IMR-90 (cell line): ENCODE measurements at regions not wholly inside any gene's neighbourhood (a gene's known extent, or its start where the extent isn't known, plus 50 kb on each side); places are given as distances from the start of the nearest gene placed in this dataset.

Experiments used
- ATAC-seq: fragments of 200-7000 bp; cut with Tn5 transposase; 2 replicates; pipeline ENCODE4 v1.9.1; 2020; ENCODE audit warnings: low read depth, mild to moderate bottlenecking, moderate library complexity
- BruUV-seq: library from RNA; stranded (reverse); fragments of 400-500 nt; replicated peaks from 2 replicates; lab custom pipeline; 2021; lab: Mats Ljungman, UMichigan
- CTCF ChIA-PET: fragments of 300-600 bp; formaldehyde crosslinking; extraction: SDS; loops from one replicate; lab custom pipeline; 2021; ENCODE audit warnings: antibody characterized with exemption; lab: Yijun Ruan, JAX
- POLR2A ChIA-PET: fragments of 300-600 bp; sonication (Branson Sonifier 250); formaldehyde crosslinking; loops from one replicate; lab custom pipeline; 2022; ENCODE audit warnings: antibody characterized with exemption; ENCODE audit not compliant: unreplicated experiment; lab: Charles Lee
- DNase-seq: peaks from one replicate; pipeline ENCODE4 v3.0.0; 2013
- H2AFZ ChIP-seq: replicated peaks from 2 replicates; pipeline ENCODE3; 2013; ENCODE audit warnings: low read length, mild to moderate bottlenecking; ENCODE audit not compliant: poor library complexity
- H2AK5ac ChIP-seq: 2 replicates; pipeline ENCODE4 v1.6.1; 2013; ENCODE audit warnings: low read depth, low read length, inconsistent platforms
- H2AK9ac ChIP-seq: replicated peaks from 2 replicates; pipeline ENCODE3; 2013; ENCODE audit warnings: mild to moderate bottlenecking, low read depth, low read length, moderate library complexity; ENCODE audit not compliant: poor library complexity
- H2BK120ac ChIP-seq: 2 replicates; pipeline ENCODE4 v1.6.1; 2013; ENCODE audit warnings: low read depth, low read length, inconsistent platforms
- H2BK15ac ChIP-seq: 3 replicates; pipeline ENCODE4 v1.6.1; 2013; ENCODE audit warnings: low read depth, low read length, inconsistent platforms
- H2BK20ac ChIP-seq: 2 replicates; pipeline ENCODE4 v1.6.1; 2013; ENCODE audit warnings: low read depth, mild to moderate bottlenecking, inconsistent platforms, low read length, moderate library complexity
- H2BK5ac ChIP-seq: 2 replicates; pipeline ENCODE4 v1.6.1; 2013; ENCODE audit warnings: mild to moderate bottlenecking, low read depth, low read length, inconsistent platforms; ENCODE audit not compliant: poor library complexity, severe bottlenecking
- H3K14ac ChIP-seq: replicated peaks from 2 replicates; pipeline ENCODE4 v1.6.1; 2013; ENCODE audit warnings: low read depth, low read length, inconsistent platforms
- H3K18ac ChIP-seq: 2 replicates; pipeline ENCODE4 v1.6.1; 2013; ENCODE audit warnings: low read depth, low read length, control low read depth
- H3K23ac ChIP-seq: 2 replicates; pipeline ENCODE4 v1.6.1; 2013; ENCODE audit warnings: low read depth, low read length, inconsistent platforms
- H3K27ac ChIP-seq: 2 replicates; pipeline ENCODE4 v1.5.1; 2013; ENCODE audit warnings: mild to moderate bottlenecking, control low read depth, low read length; ENCODE audit not compliant: insufficient read depth
- H3K27me3 ChIP-seq: 2 replicates; pipeline ENCODE4 v1.6.1; 2013; ENCODE audit warnings: low read length; ENCODE audit not compliant: control insufficient read depth, insufficient read depth
- H3K36me3 ChIP-seq: 2 replicates; pipeline ENCODE4 v1.6.1; 2013; ENCODE audit warnings: low read length, mixed read lengths; ENCODE audit not compliant: control insufficient read depth, insufficient read depth
- H3K4ac ChIP-seq: 2 replicates; pipeline ENCODE4 v1.6.1; 2013; ENCODE audit warnings: low read depth, low read length, inconsistent platforms
- H3K4me1 ChIP-seq: 2 replicates; pipeline ENCODE4 v1.6.1; 2013; ENCODE audit warnings: low read length, mixed read lengths; ENCODE audit not compliant: control insufficient read depth, insufficient read depth
- H3K4me2 ChIP-seq: 2 replicates; pipeline ENCODE4 v1.6.1; 2013; ENCODE audit warnings: low read depth, mild to moderate bottlenecking, control low read depth, low read length, moderate library complexity
- H3K4me3 ChIP-seq: 2 replicates; pipeline ENCODE4 v1.5.1; 2013; ENCODE audit warnings: low read depth, mild to moderate bottlenecking, control low read depth, low read length, moderate library complexity; ENCODE audit not compliant: insufficient read depth
- H3K56ac ChIP-seq: 2 replicates; pipeline ENCODE4 v1.6.1; 2013; ENCODE audit warnings: low read length, inconsistent platforms; ENCODE audit not compliant: insufficient read depth; ENCODE audit errors: extremely low read depth
- H3K79me1 ChIP-seq, 2 experiments: 2 replicates each; pipeline ENCODE4 v1.6.1; 2013; ENCODE audit warnings: low read length in 2 of 2, inconsistent platforms in 1 of 2, low read depth in 1 of 2
- H3K9ac ChIP-seq: 2 replicates; pipeline ENCODE4 v1.6.1; 2013; ENCODE audit warnings: low read depth, low read length, control low read depth
- H3K9me1 ChIP-seq: 2 replicates; pipeline ENCODE4 v1.6.1; 2013; ENCODE audit warnings: low read length, inconsistent platforms; ENCODE audit not compliant: insufficient read depth
- H3K9me3 ChIP-seq: 2 replicates; pipeline ENCODE4 v1.6.1; 2013; ENCODE audit warnings: low read length; ENCODE audit not compliant: control insufficient read depth, insufficient read depth
- H4K20me1 ChIP-seq: 2 replicates; pipeline ENCODE4 v1.6.1; 2013; ENCODE audit warnings: low read length, inconsistent platforms; ENCODE audit not compliant: insufficient read depth
- H4K5ac ChIP-seq: 2 replicates; pipeline ENCODE4 v1.6.1; 2013; ENCODE audit warnings: mild to moderate bottlenecking, low read depth, low read length, control low read depth
- H4K8ac ChIP-seq, 2 experiments: 2 replicates each; pipeline ENCODE4 v1.6.1; 2013; ENCODE audit warnings: low read depth in 2 of 2, low read length in 2 of 2, control low read depth in 1 of 2, inconsistent platforms in 1 of 2
- H4K91ac ChIP-seq: 2 replicates; pipeline ENCODE4 v1.6.1; 2013; ENCODE audit warnings: low read depth, low read length, inconsistent platforms; ENCODE audit not compliant: insufficient read depth
- BHLHE40 ChIP-seq: fragments of 150-350 bp; IDR thresholded peaks from 2 replicates; pipeline ENCODE4 v1.6.1; 2016; ENCODE audit warnings: mild to moderate bottlenecking, low read depth, low read length
- CHD1 ChIP-seq: IDR thresholded peaks from 2 replicates; pipeline ENCODE4 v1.6.1; 2012; ENCODE audit warnings: low read depth, low read length, improper control_type of control experiment
- FOS ChIP-seq: fragments of 150-350 bp; IDR thresholded peaks from 2 replicates; pipeline ENCODE4 v1.6.1; 2016; ENCODE audit warnings: low read depth, low read length
- MAZ ChIP-seq: IDR thresholded peaks from 2 replicates; pipeline ENCODE4 v1.6.1; 2012; ENCODE audit warnings: low read depth, mild to moderate bottlenecking, low read length, improper control_type of control experiment, moderate library complexity, borderline replicate concordance
- MXI1 ChIP-seq: IDR thresholded peaks from 2 replicates; pipeline ENCODE4 v1.6.1; 2012; ENCODE audit warnings: low read depth, mild to moderate bottlenecking, low read length, moderate library complexity, borderline replicate concordance
- NFE2L2 ChIP-seq: fragments of 150-350 bp; IDR thresholded peaks from 2 replicates; pipeline ENCODE4 v1.6.1; 2016; ENCODE audit warnings: low read depth, mild to moderate bottlenecking, low read length
- RAD21 ChIP-seq: IDR thresholded peaks from 2 replicates; pipeline ENCODE4 v1.6.1; 2012; ENCODE audit warnings: low read length, improper control_type of control experiment
- RCOR1 ChIP-seq: IDR thresholded peaks from 2 replicates; pipeline ENCODE4 v1.6.1; 2012; ENCODE audit warnings: mild to moderate bottlenecking, low read length, improper control_type of control experiment; ENCODE audit not compliant: insufficient replicate concordance
- RFX5 ChIP-seq: IDR thresholded peaks from 2 replicates; pipeline ENCODE4 v1.8.0; 2012; ENCODE audit warnings: low read depth, mild to moderate bottlenecking, low read length, moderate library complexity
- WGBS, 2 experiments: methylation state at CpG; one replicate each; pipeline versions ENCODE4 v1.1.5 to v1.1.7; 2013; ENCODE audit warnings: missing lambda C conversion rate in 2 of 2; ENCODE audit not compliant: insufficient read length in 1 of 2; ENCODE audit errors: extremely low coverage in 2 of 2; 5-methylcytosine and 5-hydroxymethylcytosine counted together
- dilution Hi-C: fragments of 300-500 bp; cut with HindIII; formaldehyde crosslinking; loops from one replicate; pipeline ENCODE4 v1.14.3; 2018; ENCODE audit warnings: low sequenced_read_pairs; ENCODE audit not compliant: unreplicated experiment
- in situ Hi-C: fragments of 300-500 bp; cut with MboI; formaldehyde crosslinking; loops from 3 replicates; pipeline ENCODE4 v1.14.3; 2019; ENCODE audit warnings: low sequenced_read_pairs, inconsistent platforms, mixed read lengths
- intact Hi-C: fragments of 100-400 bp; cut with micrococcal nuclease; formaldehyde crosslinking; loops from 2 replicates; pipeline ENCODE4 v1.10.0; 2022
- TF ChIP-seq, protein P1 (sequence below): fragments of 150-350 bp; IDR thresholded peaks from 2 replicates; pipeline ENCODE4 v1.6.1; 2016; ENCODE audit warnings: low read depth, mild to moderate bottlenecking, low read length, moderate library complexity, borderline replicate concordance
- TF ChIP-seq, protein P2 (sequence below): fragments of 150-350 bp; IDR thresholded peaks from 2 replicates; pipeline ENCODE4 v1.6.1; 2017; ENCODE audit warnings: mild to moderate bottlenecking, antibody characterized with exemption, low read length, low read depth

DNA sequence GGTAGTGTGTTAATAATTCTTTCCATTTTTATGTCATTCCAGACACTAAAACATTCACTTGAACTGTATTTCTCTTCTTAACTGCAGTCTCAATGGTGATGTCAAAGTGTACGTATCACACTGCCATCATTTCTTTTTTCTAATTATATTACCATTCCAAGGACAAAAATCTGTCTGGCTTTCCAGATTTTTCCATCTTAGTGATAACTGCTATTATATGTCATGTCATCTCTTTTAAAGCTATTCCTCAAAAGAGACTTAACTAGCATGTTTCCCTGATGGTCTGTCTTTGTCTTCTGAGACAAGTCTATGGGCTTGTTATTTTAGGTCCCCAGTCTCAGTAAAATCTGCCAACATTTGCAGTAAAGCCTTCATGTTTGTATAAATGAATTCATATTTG is 1207.1 kb downstream of the PCDH17 start:
- Histone ChIP-seq H3K4me3 (no peak overlapping the region), H2AK9ac (no peak overlapping the region), H2BK20ac (no peak overlapping the region), H3K36me3 (no peaks in the 10 kb centered on the region), H4K91ac (no peak overlapping the region), H2AK5ac (no peak overlapping the region), H3K27me3 (no peaks in the 10 kb centered on the region), H2BK5ac (no peak overlapping the region), H3K9ac (no peak overlapping the region), H3K18ac (no peak overlapping the region), H3K4me2 (no peak overlapping the region), H4K8ac (no peak overlapping the region), H2AFZ (no peak overlapping the region), H3K79me1 (no peaks in the 10 kb centered on the region), H2BK15ac (no peak overlapping the region), H3K9me1 (no peaks in the 10 kb centered on the region), H3K9me3 (peaks cover 2% of the 10 kb centered on the region; the same call in 1 of the 2 replicates), H4K20me1 (no peaks in the 10 kb centered on the region), H3K4ac (no peak overlapping the region), H3K14ac (no peak overlapping the region), H2BK120ac (no peak overlapping the region), H3K56ac (no peak overlapping the region), H4K5ac (no peak overlapping the region), H3K27ac (no peak overlapping the region), H3K23ac (no peak overlapping the region), H3K4me1 (no peaks in the 10 kb centered on the region)
- in situ Hi-C loops (no loop called here), intact Hi-C loops (no loop called here), dilution Hi-C loops (no loop called here)
- DNase-seq (no peak), ATAC-seq (no peak)
- ChIA-PET POLR2A (no interaction called here), CTCF (no interaction called here)
- no CpG with 5 or more reads among the region's 1 CpG for WGBS, 2 experiments
- no peak for TF ChIP-seq MAZ
- no peak for TF ChIP-seq CHD1
- TF ChIP-seq FOS = no peak
- no peak for TF ChIP-seq RAD21
- TF ChIP-seq, protein P1, sequence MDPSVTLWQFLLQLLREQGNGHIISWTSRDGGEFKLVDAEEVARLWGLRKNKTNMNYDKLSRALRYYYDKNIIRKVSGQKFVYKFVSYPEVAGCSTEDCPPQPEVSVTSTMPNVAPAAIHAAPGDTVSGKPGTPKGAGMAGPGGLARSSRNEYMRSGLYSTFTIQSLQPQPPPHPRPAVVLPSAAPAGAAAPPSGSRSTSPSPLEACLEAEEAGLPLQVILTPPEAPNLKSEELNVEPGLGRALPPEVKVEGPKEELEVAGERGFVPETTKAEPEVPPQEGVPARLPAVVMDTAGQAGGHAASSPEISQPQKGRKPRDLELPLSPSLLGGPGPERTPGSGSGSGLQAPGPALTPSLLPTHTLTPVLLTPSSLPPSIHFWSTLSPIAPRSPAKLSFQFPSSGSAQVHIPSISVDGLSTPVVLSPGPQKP = no peak
- TF ChIP-seq MXI1 = no peak
- no peak for TF ChIP-seq RCOR1
- no peak for TF ChIP-seq NFE2L2
- TF ChIP-seq, protein P2, sequence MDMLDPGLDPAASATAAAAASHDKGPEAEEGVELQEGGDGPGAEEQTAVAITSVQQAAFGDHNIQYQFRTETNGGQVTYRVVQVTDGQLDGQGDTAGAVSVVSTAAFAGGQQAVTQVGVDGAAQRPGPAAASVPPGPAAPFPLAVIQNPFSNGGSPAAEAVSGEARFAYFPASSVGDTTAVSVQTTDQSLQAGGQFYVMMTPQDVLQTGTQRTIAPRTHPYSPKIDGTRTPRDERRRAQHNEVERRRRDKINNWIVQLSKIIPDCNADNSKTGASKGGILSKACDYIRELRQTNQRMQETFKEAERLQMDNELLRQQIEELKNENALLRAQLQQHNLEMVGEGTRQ = no peak
- TF ChIP-seq RFX5 = no peak
- TF ChIP-seq BHLHE40 = no peak
- no TSS peak for BruUV-seq
